ENCODE measurements at regions not wholly inside any gene's neighbourhood (a gene's known extent, or its start where the extent isn't known, plus 50 kb on each side); places are given as distances from the start of the nearest gene placed in this dataset.

DNA sequence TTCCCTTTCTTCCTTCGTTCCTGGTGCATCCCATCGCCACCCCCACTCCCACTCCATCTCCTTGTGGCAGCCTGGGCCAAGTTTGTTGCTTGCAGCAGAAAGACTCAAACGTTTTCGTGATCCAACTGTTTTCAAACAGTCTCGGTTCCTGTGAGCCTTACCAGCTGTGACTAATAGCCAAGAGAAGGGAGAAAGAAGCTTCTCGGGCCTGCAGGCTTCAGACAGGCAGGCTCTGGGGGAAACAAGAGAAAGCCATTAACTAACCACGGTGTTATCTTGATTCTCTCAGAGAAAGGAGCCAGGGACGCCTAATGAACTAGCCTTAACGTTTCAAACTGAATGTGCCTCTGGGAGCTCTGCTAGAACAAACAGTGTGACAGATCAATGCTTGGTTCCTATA lies 742.0 kb downstream of the NR2F2 start:
- no peaks in the 10 kb centered on the region for H3K4me1 ChIP-seq
- intact Hi-C loops (cut with DNase I): no loop called here
- TF ChIP-seq, protein P1, sequence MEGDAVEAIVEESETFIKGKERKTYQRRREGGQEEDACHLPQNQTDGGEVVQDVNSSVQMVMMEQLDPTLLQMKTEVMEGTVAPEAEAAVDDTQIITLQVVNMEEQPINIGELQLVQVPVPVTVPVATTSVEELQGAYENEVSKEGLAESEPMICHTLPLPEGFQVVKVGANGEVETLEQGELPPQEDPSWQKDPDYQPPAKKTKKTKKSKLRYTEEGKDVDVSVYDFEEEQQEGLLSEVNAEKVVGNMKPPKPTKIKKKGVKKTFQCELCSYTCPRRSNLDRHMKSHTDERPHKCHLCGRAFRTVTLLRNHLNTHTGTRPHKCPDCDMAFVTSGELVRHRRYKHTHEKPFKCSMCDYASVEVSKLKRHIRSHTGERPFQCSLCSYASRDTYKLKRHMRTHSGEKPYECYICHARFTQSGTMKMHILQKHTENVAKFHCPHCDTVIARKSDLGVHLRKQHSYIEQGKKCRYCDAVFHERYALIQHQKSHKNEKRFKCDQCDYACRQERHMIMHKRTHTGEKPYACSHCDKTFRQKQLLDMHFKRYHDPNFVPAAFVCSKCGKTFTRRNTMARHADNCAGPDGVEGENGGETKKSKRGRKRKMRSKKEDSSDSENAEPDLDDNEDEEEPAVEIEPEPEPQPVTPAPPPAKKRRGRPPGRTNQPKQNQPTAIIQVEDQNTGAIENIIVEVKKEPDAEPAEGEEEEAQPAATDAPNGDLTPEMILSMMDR (IDR thresholded peaks at IDR 0.05): no peak
- no peaks in the 10 kb centered on the region for H3K9me3 ChIP-seq
- no peak overlapping the region for H3K4me3 ChIP-seq
- H3K27me3 ChIP-seq (ENCODE audit: low read depth): no peaks in the 10 kb centered on the region
- ATAC-seq: no peak
- DNase-seq: no peak
- H3K36me3 ChIP-seq: no peaks in the 10 kb centered on the region
- H3K27ac ChIP-seq: no peak overlapping the region

DNA sequence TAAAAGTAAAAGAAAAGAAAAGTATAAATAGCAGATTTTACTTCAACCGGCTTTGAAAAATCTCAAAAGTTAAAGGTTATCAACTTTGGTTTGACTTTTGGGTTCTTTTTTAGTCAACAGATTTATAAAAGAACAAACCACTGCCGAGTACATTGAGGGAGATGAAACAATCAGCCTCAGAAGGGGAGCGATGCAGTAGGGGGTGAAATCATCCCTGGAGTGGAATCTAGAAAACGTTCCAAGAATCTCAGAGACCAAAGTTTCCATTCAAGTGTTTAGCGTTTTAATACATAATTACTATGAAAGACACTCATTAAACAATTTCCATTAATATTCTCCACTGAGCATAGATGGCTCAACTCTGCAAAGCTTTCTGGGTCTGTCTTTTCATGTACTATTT lies 745.5 kb downstream of the NR2F2 start:
- no peaks in the 10 kb centered on the region for H3K27me3 ChIP-seq (ENCODE audit: low read depth)
- no peak overlapping the region for H3K4me3 ChIP-seq
- no peaks in the 10 kb centered on the region for H3K36me3 ChIP-seq
- DNase-seq (no peak), ATAC-seq (no peak)
- H3K27ac ChIP-seq: no peak overlapping the region
- intact Hi-C loops (cut with DNase I): no loop called here
- no peaks in the 10 kb centered on the region for H3K4me1 ChIP-seq
- TF ChIP-seq, protein P1 (IDR thresholded peaks at IDR 0.05): no peak
- H3K9me3 ChIP-seq: no peaks in the 10 kb centered on the region

DNA sequence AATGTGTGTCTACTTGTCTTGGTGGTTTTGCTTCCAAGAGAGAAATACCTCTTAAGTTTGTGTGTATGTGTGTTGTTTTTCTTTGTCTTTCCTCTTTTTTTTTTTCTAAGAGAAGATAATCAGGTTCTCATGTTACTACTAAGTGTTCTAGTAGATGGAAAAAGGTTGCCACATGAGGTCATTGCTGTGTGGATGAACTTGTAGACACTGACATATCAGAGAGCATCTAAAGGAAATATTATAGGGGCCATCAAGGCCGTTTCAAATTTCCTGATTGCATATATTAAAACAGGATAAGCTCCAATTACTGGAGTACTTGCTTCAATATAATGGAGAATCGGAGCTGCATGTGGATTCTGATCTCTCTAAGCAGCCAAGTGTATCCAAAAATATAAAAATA lies 747.5 kb downstream of the NR2F2 start:
- DNase-seq (no peak), ATAC-seq (no peak)
- Histone ChIP-seq H3K27ac (no peak overlapping the region), H3K36me3 (no peaks in the 10 kb centered on the region), H3K9me3 (no peaks in the 10 kb centered on the region), H3K4me1 (no peaks in the 10 kb centered on the region), H3K4me3 (no peak overlapping the region), H3K27me3 (ENCODE audit: low read depth) (no peaks in the 10 kb centered on the region)
- TF ChIP-seq, protein P1 (IDR thresholded peaks at IDR 0.05): no peak
- intact Hi-C loops (cut with DNase I): no loop called here

DNA sequence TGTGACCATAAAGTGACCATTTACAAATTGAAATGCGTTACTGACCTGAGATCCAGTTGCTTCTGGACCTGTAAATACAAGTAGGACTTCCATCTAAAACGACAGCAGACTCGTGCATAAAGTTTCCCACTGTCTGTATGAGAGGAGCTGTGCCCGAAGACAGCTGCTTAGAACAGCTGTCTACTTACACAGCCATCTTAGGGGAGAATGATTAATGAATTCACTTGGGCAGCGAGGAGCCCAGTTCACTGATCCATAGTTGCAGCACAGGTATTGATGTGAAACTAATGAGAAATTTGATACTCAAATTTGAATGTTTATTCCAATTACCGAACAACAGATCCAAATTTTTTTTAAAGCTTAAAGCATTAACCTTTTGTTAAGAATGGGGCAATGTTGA lies 748.1 kb downstream of the NR2F2 start:
- Histone ChIP-seq H3K4me1 (no peaks in the 10 kb centered on the region), H3K27ac (no peak overlapping the region), H3K4me3 (no peak overlapping the region), H3K9me3 (no peaks in the 10 kb centered on the region), H3K27me3 (ENCODE audit: low read depth) (no peaks in the 10 kb centered on the region), H3K36me3 (no peaks in the 10 kb centered on the region)
- TF ChIP-seq, protein P1 (IDR thresholded peaks at IDR 0.05): no peak
- DNase-seq (no peak), ATAC-seq (no peak)
- intact Hi-C loops (cut with DNase I): no loop called here

DNA sequence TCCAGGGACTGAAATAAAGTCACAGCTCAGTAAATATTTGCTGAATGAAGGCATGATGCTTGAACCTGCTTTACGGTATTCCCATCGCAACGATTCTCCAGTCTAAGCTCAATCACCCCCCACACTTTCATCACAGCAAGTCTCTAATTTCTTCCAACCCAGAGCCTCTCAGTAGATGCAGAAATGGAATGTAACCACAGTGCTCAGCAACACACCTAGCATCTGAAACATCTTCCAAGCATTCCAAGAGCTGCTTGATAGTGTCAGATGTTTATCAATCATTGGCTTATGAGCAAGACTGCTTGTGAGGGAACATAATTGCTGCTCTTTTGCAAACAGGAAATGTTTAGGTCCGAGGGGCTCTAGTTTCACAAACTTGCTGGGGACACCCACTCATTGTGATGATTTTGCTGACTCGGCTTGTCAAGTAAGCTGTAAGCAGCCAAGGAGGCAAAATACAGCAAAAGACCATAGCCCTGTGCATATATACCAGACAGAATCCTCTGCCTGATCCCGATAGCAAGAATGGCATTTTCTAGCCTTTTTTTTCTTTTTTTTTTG lies 751.2 kb downstream of the NR2F2 start:
- intact Hi-C loops (cut with DNase I): no loop called here
- TF ChIP-seq, protein P1 (IDR thresholded peaks at IDR 0.05): no peak
- DNase-seq (no peak), ATAC-seq (no peak)
- H3K4me3 ChIP-seq: no peak overlapping the region
- H3K4me1 ChIP-seq: no peaks in the 10 kb centered on the region
- H3K9me3 ChIP-seq: no peaks in the 10 kb centered on the region
- H3K36me3 ChIP-seq: no peaks in the 10 kb centered on the region
- no peak overlapping the region for H3K27ac ChIP-seq
- no peaks in the 10 kb centered on the region for H3K27me3 ChIP-seq (ENCODE audit: low read depth)

DNA sequence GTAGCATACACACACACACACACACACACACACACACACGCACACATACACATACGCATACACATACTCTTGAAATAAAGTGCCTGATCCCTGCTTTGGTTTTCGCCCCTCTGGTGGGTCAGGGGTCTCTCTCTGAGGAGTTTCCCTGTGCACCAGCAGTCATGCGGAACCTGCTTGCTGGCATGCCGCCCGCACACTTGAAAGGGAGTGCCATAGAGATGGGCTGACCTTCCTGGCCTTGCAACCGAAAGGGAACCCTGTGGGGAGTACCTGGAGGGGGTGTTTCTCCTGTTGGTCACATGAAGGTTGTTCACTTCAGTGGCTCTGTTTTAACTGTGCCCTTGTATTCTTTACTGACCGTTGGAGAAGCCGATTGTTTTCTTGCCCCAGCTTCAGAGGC lies 752.3 kb downstream of the NR2F2 start:
- no peak for DNase-seq
- ATAC-seq: no peak
- Histone ChIP-seq H3K36me3 (no peaks in the 10 kb centered on the region), H3K27ac (no peak overlapping the region), H3K4me1 (no peaks in the 10 kb centered on the region), H3K4me3 (no peak overlapping the region), H3K27me3 (ENCODE audit: low read depth) (no peaks in the 10 kb centered on the region), H3K9me3 (no peaks in the 10 kb centered on the region)
- intact Hi-C loops (cut with DNase I): no loop called here
- TF ChIP-seq, protein P1 (IDR thresholded peaks at IDR 0.05): no peak
